HG02870 (cell line): ENCODE measurements at regions not wholly inside any gene's neighbourhood (a gene's known extent, or its start where the extent isn't known, plus 50 kb on each side); places are given as distances from the start of the nearest gene placed in this dataset.

Experiments
- ATAC-seq: cut with Tn5 transposase; IDR thresholded peaks from one replicate; pipeline ENCODE4 v1.9.1; 2021; ENCODE audit warnings: mild to moderate bottlenecking, moderate library complexity; ENCODE audit not compliant: unreplicated experiment

- no peak for ATAC-seq
These were observed 821.3 kb upstream of the TYRP1 start for GRCh38 chr9:11871852-11872251.

GRCh38 chr9:11872471-11872870, 820.7 kb upstream of the TYRP1 start:
- no peak for ATAC-seq

- ATAC-seq, result no peak
These were observed 818.8 kb upstream of the TYRP1 start for GRCh38 chr9:11874414-11874813.

- ATAC-seq, result no peak
These were observed 800.8 kb upstream of the TYRP1 start for GRCh38 chr9:11892401-11892800.

GRCh38 chr9:11893331-11893730, 799.9 kb upstream of the TYRP1 start:
- no peak for ATAC-seq

- ATAC-seq, result no peak
These were observed 799.0 kb upstream of the TYRP1 start for GRCh38 chr9:11894136-11894535.

GRCh38 chr9:11902610-11903009, 790.6 kb upstream of the TYRP1 start:
- no peak for ATAC-seq

GRCh38 chr9:11915699-11916098, 777.5 kb upstream of the TYRP1 start:
- no peak for ATAC-seq

- no peak for ATAC-seq
These were observed 764.3 kb upstream of the TYRP1 start for GRCh38 chr9:11928871-11929321.

GRCh38 chr9:11931109-11931508, 762.1 kb upstream of the TYRP1 start:
- ATAC-seq, result no peak

GRCh38 chr9:11931751-11932150, 761.4 kb upstream of the TYRP1 start:
- ATAC-seq, result no peak

- ATAC-seq, result no peak
These were observed 759.3 kb upstream of the TYRP1 start for GRCh38 chr9:11933926-11934325.

- no peak for ATAC-seq
These were observed 746.7 kb upstream of the TYRP1 start for GRCh38 chr9:11946531-11946930.

- ATAC-seq, result no peak
These were observed 730.9 kb upstream of the TYRP1 start for GRCh38 chr9:11962327-11962726.

GRCh38 chr9:11966786-11967185, 726.4 kb upstream of the TYRP1 start:
- ATAC-seq, result no peak

- ATAC-seq, result no peak
These were observed 724.6 kb upstream of the TYRP1 start for GRCh38 chr9:11968631-11969030.

- ATAC-seq, result no peak
These were observed 720.2 kb upstream of the TYRP1 start for GRCh38 chr9:11973011-11973410.

GRCh38 chr9:11973511-11973910, 719.7 kb upstream of the TYRP1 start:
- ATAC-seq, result no peak

- ATAC-seq, result no peak
These were observed 700.3 kb upstream of the TYRP1 start for GRCh38 chr9:11992866-11993265.

- no peak for ATAC-seq
These were observed 678.7 kb upstream of the TYRP1 start for GRCh38 chr9:12014488-12014887.

GRCh38 chr9:12054235-12054634, 639.0 kb upstream of the TYRP1 start:
- no peak for ATAC-seq

GRCh38 chr9:12056874-12057273, 636.3 kb upstream of the TYRP1 start:
- ATAC-seq, result no peak

- no peak for ATAC-seq
These were observed 633.1 kb upstream of the TYRP1 start for GRCh38 chr9:12060067-12060466.

GRCh38 chr9:12060811-12061210, 632.4 kb upstream of the TYRP1 start:
- no peak for ATAC-seq
